CD4-positive, alpha-beta T cell (primary cell): ENCODE measurements at regions not wholly inside any gene's neighbourhood (a gene's known extent, or its start where the extent isn't known, plus 50 kb on each side); places are given as distances from the start of the nearest gene placed in this dataset.

Experiments
- ATAC-seq: fragments of 200-7000 bp; cut with Tn5 transposase; one replicate; pipeline ENCODE4 v1.10.0; 2022; ENCODE audit warnings: mild to moderate bottlenecking; ENCODE audit not compliant: poor library complexity
- CTCF ChIA-PET: fragments of 350-600 bp; sonication (Branson Sonifier 250); formaldehyde crosslinking; loops from one replicate; lab custom pipeline; 2021; ENCODE audit warnings: antibody characterized with exemption, inconsistent platforms; lab: Charles Lee
- POLR2A ChIA-PET: fragments of 350-600 bp; sonication (Branson Sonifier 250); formaldehyde crosslinking; loops from one replicate; lab custom pipeline; 2021; ENCODE audit warnings: antibody characterized with exemption, inconsistent platforms; lab: Charles Lee
- DNase-seq, 14 experiments: peaks; one replicate each; pipeline ENCODE4 v3.0.0-alpha.2; 2013 to 2020; ENCODE audit warnings: mixed read lengths in 2 of 14
- H3K27ac ChIP-seq, 2 donors: one replicate each; pipeline versions ENCODE4 v1.5.1 to v1.7.0; 2013; ENCODE audit warnings: low read length in 2 of 2, low read depth in 1 of 2, mild to moderate bottlenecking in 1 of 2
- H3K27me3 ChIP-seq, 2 experiments: 1 replicate in 1 of 2; 2 replicates in 1 of 2; pipeline versions ENCODE4 v1.6.1 to v1.7.0; 2013; ENCODE audit warnings: low read length in 2 of 2, control low read depth in 1 of 2, mild to moderate bottlenecking in 1 of 2, moderate library complexity in 1 of 2; ENCODE audit not compliant: insufficient read depth in 2 of 2, control insufficient read depth in 1 of 2
- H3K36me3 ChIP-seq: one replicate; pipeline ENCODE4 v1.6.1; 2013; ENCODE audit warnings: low read length, control low read depth; ENCODE audit not compliant: insufficient read depth
- H3K4me1 ChIP-seq: one replicate; pipeline ENCODE4 v1.6.1; 2013; ENCODE audit warnings: low read length, control low read depth; ENCODE audit not compliant: insufficient read depth
- H3K4me3 ChIP-seq: one replicate; pipeline ENCODE4 v1.5.1; 2013; ENCODE audit warnings: mild to moderate bottlenecking, low read length, moderate library complexity
- H3K9me3 ChIP-seq, 2 experiments: 1 replicate in 1 of 2; 2 replicates in 1 of 2; pipeline versions ENCODE4 v1.6.1 to v1.7.0; 2013; ENCODE audit warnings: low read length in 2 of 2, mild to moderate bottlenecking in 2 of 2, control low read depth in 1 of 2, moderate library complexity in 1 of 2; ENCODE audit not compliant: control insufficient read depth in 1 of 2, insufficient read depth in 1 of 2
- H3K27ac Mint-ChIP-seq: one replicate; pipeline ENCODE4 v1.8.0; 2020; ENCODE audit warnings: mixed read lengths
- H3K27me3 Mint-ChIP-seq: one replicate; pipeline ENCODE4 v1.8.0; 2021; ENCODE audit warnings: mixed read lengths
- H3K36me3 Mint-ChIP-seq: one replicate; pipeline ENCODE4 v1.8.0; 2021; ENCODE audit warnings: low read depth, mixed read lengths
- H3K4me1 Mint-ChIP-seq: one replicate; pipeline ENCODE4 v1.8.0; 2021; ENCODE audit warnings: low read depth, mixed read lengths
- H3K4me3 Mint-ChIP-seq: one replicate; pipeline ENCODE4 v1.8.0; 2020; ENCODE audit warnings: mild to moderate bottlenecking, mixed read lengths
- H3K9me3 Mint-ChIP-seq: one replicate; pipeline ENCODE4 v1.8.0; 2020; ENCODE audit warnings: mixed read lengths
- CTCF ChIP-seq: fragments of 200-600 bp; IDR thresholded peaks from one replicate; pipeline ENCODE4 v1.8.0; 2022; ENCODE audit warnings: antibody characterized with exemption, mild to moderate bottlenecking
- intact Hi-C, 2 experiments: fragments of 100-400 bp; cut with DNase I in 1 of 2; cut with micrococcal nuclease in 1 of 2; formaldehyde crosslinking; loops; one replicate each; pipeline versions ENCODE4 v1.15.1 to v1.9.0; 2023 to 2025; cut with DNase I, micrococcal nuclease

- TF ChIP-seq CTCF: no peak
- Histone ChIP-seq H3K9me3 (no peaks in the 10 kb centered on the region), H3K27me3 (peaks cover 0 to 5% of the 10 kb centered on the region in 2 experiments), H3K36me3 (no peaks in the 10 kb centered on the region), H3K4me1 (no peaks in the 10 kb centered on the region), H3K27ac (no peak overlapping the region), H3K4me3 (no peak overlapping the region)
- intact Hi-C loops: no loop called here
- ATAC-seq: no peak
- ChIA-PET POLR2A (no interaction called here), CTCF (no interaction called here)
- Mint-ChIP-seq H3K4me3 (no peak overlapping the region), H3K27ac (no peak overlapping the region), H3K36me3 (no peaks in the 10 kb centered on the region), H3K4me1 (no peaks in the 10 kb centered on the region), H3K27me3 (peaks cover 40% of the 10 kb centered on the region), H3K9me3 (peaks cover 2% of the 10 kb centered on the region)
- DNase-seq: no peak
Observed at GRCh38 chr11:135022454-135022853, 610.4 kb upstream of the B3GAT1 start.

GRCh38 chr11:135019899-135020298 is 607.9 kb upstream of the B3GAT1 start:
- no peaks in the 10 kb centered on the region for H3K36me3 Mint-ChIP-seq
- ATAC-seq (no peak), DNase-seq (no peak)
- no peaks in the 10 kb centered on the region for H3K9me3 Mint-ChIP-seq
- peaks cover 33% of the 10 kb centered on the region for H3K27me3 Mint-ChIP-seq
- H3K27ac ChIP-seq: no peak overlapping the region
- no peaks in the 10 kb centered on the region for H3K4me1 Mint-ChIP-seq
- ChIA-PET CTCF (no interaction called here), POLR2A (no interaction called here)
- H3K36me3 ChIP-seq: no peaks in the 10 kb centered on the region
- no peaks in the 10 kb centered on the region for H3K4me1 ChIP-seq
- no peak overlapping the region for H3K4me3 Mint-ChIP-seq
- no peak overlapping the region for H3K27ac Mint-ChIP-seq
- H3K9me3 ChIP-seq: no peaks in the 10 kb centered on the region
- intact Hi-C loops: no loop called here
- H3K4me3 ChIP-seq: no peak overlapping the region
- no peak for TF ChIP-seq CTCF
- peaks cover 0 to 5% of the 10 kb centered on the region in 2 experiments for H3K27me3 ChIP-seq

- Mint-ChIP-seq H3K36me3 (no peaks in the 10 kb centered on the region), H3K27me3 (peaks cover 38% of the 10 kb centered on the region), H3K4me1 (no peaks in the 10 kb centered on the region), H3K4me3 (no peak overlapping the region), H3K27ac (no peak overlapping the region), H3K9me3 (no peaks in the 10 kb centered on the region)
- ChIA-PET POLR2A (no interaction called here), CTCF (no interaction called here)
- intact Hi-C loops: no loop called here
- TF ChIP-seq CTCF: no peak
- no peaks in the 10 kb centered on the region for H3K4me1 ChIP-seq
- no peaks in the 10 kb centered on the region for H3K36me3 ChIP-seq
- DNase-seq (no peak), ATAC-seq (no peak)
- H3K27ac ChIP-seq: no peak overlapping the region
- no peaks in the 10 kb centered on the region for H3K9me3 ChIP-seq
- H3K4me3 ChIP-seq: no peak overlapping the region
- peaks cover 0 to 5% of the 10 kb centered on the region in 2 experiments for H3K27me3 ChIP-seq
Observed at GRCh38 chr11:135019343-135019871, 607.4 kb upstream of the B3GAT1 start.
